ENCODE measurements at regions not wholly inside any gene's neighbourhood (a gene's known extent, or its start where the extent isn't known, plus 50 kb on each side); places are given as distances from the start of the nearest gene placed in this dataset.
A peak's percentile ranks its signal among the peaks of the same experiment; 100 is the strongest.
"Not testable (repeated sequence)": the region's sequence is repeated elsewhere in the genome, so short reads cannot be mapped to it uniquely, and the experiment has no call there.

DNA sequence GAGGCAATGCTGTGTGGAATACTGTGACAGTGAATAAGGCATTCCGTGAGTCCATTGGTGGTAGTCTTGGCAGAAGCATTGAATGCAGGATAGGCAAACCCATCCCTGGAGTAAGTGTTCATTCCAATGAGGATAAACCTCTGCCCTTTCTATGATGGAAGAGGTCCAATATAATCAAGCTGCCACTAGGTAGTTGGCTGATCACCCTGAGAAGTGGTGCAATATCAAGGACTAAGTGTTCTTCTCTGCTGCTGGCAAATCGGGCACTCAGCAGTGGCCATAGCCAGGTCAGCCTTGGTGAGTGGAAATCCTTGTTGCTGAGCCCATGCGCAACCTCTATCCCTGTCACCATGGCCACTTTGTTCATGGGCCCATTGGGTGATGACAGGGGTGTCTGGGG is 70.1 kb downstream of the FBXO4 start:
- no peak for DNase-seq

DNA sequence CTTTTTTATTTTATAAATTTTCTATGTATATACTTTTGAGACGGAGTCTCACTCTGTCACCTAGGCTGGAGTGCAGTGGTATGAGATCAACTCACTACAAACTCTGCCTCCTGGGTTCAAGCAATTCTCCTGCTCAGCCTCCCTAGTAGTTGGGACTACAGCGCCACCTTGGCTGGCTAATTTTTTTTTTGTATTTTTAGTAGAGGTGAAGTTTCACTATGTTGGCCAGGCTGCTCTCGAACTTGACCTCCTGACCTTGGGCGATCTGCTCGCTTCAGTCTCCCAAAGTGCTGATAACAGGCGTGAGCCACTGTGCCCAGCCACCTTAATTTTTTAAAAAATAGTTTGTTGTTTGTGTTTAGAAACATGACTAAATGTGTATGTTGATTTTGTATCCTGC is 76.6 kb downstream of the FBXO4 start:
- no peak for DNase-seq

DNA sequence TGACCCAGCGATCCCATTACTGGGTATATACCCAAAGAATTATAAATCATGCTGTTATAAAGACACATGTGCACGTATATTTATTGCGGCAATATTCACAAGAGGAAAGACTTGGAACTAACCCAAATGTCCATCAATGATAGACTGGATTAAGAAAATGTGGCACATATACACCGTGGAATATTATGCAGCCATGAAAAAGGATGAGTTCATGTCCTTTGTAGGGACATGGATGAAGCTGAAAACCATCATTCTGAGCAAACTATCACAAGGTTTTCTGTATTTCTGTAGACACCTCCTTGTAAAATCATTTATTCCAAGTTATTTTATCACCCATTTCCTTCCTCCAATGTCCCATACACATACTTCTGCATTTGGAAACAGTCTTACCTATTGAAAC is 78.8 kb downstream of the FBXO4 start:
- DNase-seq = not testable (repeated sequence)

DNA sequence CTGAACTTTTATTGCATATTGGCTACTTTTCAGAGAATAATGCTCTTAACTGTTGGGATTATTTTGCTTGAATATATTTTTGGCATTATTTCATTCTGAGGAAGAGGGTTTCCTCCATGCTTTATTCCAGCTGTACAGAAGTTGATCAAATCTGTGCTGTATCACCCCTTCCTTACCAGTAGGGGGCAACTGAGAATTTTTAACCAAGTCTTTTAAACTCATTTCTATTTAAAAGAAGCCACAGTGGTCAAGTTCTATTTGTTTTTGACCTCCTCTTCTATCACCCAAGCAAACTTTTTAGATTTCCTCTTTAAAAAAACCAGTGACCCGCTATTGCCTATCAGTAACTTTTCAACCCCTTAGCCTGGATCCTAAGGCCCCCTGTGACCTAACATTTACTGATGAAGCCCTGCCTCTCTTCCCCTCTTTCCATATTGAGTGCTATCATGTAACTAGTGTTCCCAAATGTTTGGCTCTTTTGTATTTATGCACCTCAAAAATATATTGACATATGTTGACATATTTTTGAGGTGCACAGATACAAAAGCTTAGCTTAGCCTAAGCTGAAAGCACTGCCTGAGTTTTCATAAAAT is 80.6 kb downstream of the FBXO4 start:
- peak; percentile 17 for DNase-seq

DNA sequence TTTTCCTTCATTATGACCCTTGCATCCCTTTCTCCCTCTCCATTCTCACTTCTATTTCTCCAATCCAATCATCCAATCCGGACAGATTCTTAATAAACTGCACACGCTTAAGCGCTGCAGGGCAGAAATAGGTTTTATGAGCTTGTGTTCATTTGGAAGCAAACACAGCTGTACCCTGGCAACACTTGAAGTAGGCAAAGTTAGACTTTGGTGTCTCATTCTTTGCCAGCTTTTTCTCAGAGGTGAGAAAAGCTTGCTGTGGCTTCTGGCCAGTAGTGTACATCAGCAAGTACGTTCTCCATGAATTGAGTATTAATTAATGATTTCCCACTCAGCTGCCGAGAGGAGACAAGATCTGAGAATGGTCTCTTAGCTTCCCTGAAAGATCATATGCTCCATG is 88.5 kb downstream of the FBXO4 start:
- DNase-seq = no peak

DNA sequence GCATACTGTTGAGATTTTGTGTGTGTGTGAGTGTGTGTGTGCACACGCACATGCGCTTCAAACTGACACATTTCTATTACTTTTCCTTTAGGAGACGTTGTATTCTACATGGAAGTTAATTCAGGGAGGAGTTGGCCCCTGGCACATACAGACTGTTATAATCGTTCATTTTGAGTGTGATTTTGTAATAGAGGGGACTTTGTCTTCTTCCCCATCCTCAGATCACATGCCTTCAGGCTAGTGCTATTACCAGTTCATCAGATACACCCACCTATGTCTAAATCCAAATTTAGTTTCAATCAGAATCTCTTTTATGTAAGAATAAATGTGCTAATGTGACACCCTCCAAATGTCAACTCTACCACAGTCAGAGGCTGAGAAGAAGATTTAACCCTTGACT is 90.2 kb downstream of the FBXO4 start:
- DNase-seq = no peak

DNA sequence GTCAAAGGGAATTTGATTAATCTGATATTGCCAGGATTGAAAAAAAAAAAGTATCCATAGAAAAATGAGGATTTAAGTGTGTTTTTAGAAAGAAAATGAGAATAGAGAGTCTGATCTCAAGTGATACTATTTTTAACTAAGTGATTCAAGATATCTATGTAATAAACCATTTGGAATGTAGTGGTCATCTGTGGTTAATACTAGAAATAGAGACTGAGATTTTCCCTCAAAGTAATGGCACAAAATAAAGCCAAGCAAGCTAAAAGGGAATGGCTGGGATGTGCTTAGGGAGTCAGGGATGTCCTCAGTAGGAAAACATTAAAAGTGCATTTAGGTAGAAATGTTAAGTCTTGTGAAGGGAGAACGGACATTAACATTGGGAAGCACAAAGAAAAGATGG is 90.6 kb downstream of the FBXO4 start:
- DNase-seq = no peak

DNA sequence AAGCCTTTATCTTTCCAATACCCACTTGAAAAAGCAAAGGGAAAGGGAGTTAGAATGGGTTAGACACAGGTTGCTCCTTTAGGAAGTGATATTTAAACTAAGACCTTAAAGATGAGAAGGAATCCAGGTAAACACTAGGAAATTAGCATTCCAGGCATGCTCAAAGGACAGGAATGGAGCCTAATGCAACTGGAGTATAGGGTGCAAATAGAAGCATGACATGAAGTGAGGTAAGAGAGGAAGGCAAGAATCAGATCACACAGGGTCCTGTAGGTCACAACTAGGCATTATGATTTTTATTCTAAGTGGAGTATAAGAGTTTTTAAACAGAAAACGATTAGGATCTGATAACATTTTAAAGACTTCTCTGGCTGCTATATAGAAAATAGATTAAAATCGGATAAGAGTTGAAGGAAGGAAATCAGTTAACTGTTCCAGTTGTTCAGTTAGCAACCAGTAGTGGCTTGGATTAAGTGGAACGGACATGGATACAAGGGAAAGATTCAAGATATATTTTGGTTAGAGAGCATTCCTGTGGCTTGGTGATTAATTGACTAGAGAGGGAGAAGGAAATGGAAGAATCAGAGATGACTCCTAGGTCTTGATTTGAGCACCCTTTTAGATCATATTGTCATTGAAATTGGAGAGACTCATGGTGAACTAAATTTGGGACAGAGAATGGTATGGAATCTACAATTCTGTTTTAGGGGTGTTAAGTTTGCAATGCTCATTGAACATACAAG is 95.9 kb downstream of the FBXO4 start:
- no peak for DNase-seq

DNA sequence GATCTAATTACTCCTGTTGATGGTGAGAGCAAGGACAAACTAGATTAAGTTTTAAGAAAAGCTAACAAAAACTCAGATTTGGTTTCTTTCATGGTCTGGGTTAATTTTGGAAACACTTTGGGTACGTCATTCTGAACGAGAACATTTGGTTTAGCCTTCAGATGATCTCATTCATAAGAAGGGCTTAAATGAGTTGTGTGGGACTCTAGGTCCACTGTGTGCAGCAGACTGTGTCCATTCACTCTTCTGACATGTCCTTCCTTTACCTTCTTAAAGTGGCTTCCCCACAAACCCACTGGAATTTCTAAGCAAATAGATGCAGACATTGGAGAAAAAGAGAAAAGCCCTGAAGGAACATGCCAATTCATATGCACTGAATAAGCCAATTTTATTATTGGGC is 96.8 kb downstream of the FBXO4 start:
- no peak for DNase-seq

DNA sequence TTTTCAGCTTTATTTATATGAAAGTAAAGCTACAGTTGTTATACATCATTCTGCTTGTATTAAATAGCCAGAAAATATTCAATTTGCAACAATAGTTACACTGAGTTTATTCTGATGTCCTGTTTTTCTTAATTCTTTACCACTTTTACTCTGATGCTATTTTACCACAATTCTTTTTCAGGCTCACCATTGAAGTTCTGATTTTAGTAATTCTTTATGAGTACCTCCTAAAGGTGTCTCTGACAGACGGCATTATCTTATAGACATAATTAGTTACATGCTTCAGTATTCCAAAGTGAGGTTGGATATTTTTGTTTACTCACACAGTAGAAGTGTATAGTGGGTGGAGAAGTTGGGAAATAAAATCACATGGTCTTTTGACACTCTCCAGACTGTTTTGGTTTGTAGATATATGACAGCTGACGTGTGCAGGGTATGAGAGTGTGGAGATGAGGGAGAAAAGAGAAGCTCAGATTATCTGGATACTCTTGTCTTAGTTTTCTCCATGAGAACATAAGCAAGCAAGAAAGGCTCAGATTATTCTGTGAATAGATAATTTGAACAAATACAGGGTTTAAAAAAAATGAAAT is 97.4 kb downstream of the FBXO4 start:
- no peak for DNase-seq

DNA sequence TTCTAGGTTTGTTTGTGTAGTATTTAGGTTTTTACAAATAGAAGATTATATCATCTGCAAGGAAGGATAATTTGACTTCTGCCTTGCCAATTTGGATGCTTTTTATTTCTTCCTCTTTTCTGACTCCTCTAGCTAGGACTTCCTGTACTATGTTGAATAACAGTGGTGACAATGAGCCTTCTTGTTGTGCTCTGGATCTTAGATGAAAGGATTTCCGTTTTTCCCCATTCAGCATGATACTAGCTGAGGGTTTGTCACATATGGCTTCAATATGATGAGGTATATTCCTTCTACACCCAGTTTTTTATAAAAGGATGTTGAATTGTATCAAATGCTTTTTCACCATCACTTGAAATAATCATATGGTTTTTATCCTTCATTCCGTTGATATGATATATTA is 101.4 kb downstream of the FBXO4 start:
- DNase-seq = no peak

DNA sequence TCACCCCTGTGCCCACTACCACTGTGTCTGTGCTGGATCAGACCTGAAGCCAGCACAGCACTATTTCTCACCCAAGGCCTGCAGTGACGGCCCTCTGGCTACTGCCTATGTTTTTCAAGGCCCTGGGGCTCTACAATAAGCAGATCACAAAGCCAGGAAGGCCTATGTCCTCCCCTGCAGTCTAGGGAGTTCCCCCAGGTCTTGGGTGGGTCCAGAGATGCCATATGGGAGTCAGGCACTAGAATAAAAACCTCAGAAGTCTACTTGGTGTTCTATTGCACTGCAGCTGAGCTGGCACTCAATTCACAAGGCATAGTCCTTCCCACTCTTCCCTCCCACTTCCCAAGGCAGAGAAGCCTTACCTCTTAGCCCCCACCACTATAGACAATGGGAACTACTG is 107.1 kb downstream of the FBXO4 start:
- DNase-seq = no peak

DNA sequence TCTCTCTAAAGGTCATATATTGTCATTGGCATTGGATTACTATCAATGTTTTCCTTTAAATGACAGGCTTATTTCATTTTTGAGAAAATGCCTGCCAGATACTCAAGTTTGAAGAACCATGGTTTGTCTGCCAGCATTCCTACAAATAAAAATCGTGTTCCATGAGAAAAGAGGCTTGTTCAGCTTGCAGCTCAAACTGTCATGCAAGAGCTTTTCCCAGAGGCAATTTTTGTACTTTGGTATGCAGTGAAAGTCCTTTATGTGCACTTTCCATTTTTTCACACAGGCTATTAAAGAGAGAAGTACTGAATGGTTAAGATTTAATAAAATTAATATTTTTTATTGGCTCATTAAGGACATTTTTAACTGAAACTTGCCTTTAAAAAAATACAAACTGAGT is 110.4 kb downstream of the FBXO4 start:
- DNase-seq = no peak

DNA sequence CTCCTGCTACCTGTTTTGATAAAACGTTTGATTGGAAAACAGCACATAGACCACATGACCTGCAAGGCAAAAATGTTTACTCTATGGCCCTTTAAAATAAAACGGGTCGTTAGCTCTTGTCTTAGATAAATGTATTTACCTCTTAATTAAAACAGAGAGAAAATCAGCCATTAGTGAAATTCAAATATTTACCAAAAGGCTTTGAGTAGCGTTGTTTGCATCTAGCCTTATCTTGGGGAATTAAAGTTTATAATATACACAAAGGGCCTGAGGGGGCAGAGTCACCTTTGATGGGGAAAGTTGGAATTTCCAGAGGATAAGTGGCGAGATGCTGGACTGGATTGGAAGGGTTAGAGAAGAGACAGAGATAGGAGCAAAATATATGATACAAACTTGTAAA is 111.3 kb downstream of the FBXO4 start:
- DNase-seq = no peak

DNA sequence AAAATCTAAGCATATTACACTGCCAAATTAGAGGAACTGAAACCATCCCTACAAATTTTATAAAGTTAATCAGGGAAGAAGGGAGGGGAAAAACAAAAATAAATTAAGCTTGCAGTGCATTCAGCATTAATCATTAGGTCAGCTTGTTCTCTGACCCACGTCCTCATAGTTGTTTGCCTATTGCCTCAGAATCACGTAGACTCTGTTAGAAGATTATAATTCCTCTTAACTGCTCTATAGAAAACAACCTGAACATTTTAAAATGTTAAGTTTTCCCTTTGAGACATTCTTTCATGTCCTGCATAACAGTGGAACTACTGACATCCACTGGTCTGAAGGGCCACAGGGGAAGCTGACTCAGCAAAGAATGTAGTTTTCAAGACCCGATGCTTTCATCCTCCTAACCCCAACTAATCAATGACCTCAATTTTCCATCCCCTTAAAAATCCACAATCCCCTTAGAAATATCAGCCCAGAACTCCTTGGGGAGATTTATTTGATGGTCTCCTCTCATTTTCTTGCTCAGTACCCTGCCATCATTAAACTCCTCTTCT is 112.4 kb downstream of the FBXO4 start:
- no peak for DNase-seq

DNA sequence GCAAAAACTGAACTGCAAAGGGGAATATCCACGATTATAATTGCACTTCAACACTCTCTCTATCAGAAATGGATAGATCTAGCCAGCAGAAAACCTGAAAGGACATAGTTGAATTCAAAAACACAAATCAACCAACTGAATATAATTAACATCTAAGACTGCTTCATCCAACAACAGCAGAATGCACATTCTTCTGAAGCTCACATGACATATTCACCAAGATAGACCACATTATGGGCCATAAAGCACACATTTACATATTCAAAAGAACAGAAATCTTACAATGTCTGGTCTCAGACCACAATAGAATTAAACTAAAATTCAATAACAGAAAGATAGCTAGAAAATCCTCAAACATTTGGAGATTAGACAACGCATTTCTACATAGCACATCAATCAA is 118.3 kb downstream of the FBXO4 start:
- no peak for DNase-seq

DNA sequence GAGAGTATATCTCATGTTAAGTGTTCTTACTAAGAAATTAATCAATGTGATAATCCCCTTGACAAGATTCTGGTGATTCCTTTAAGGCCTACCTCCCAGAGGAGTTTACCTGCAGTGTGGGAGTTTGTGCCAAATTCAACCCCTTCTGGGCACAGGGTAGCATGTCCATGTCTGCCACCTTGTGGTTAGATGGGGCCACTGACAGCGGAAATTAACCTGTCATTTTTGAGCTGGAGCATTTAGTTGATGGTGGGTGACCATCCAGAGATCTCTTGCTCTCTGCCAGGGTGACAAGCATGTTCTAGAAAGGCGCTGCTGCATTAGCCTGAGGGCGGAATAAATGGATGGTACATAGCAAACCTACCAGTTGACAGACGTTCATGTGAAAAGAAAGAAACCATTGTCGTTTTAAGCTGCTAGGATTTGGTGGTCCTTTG is 132.2 kb downstream of the FBXO4 start:
- DNase-seq = peak; percentile 54

DNA sequence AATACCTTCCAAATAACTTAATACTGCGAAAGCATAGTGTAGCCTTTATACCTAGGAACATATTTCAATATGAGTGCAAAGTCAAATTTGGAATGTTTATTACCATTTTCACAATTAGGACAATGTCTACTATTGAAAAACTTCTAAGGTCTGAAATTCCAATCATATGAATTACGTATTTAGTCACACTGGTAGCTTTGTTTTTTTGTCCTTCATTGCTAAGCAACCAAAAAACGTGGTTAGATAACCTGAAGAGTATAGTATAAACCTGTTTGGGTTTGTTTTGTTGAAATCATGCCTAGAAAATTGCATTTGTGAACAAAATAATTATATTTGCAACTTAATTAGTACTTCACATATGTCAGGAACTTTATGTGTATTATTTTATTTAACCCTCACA is 134.2 kb downstream of the FBXO4 start:
- no peak for DNase-seq

DNA sequence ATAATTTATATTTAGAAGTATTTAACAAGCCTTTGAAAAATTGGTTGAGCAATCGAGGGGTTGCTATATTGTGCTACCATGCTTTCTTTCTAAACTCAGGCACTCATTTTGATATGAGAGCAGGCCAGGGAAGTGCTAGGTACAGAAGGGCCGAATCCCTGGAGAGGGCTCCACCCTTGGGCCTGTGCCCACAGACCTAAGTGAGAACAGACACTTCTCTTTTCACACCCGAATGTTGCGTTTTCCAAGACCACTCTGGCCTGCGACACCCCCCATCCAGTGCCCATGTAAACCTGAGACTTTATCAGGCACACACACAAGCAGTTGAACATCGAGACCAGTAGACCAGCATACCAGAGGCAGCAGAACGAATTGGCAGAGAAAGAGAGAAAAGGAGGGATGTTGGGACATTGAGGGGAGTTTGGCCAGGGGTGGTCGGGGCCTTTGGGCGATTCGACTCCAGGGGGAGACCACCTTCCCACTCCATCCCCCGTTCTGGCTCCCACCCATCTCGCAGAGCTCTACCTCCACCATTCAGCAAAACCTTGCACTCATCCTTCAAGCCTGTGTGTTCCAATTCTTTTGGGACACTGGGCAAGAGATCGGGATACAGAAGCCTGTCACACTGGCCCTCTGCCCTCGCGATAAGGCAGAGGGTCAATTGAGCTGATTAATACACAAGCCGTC is 134.8 kb downstream of the FBXO4 start:
- DNase-seq = no peak

DNA sequence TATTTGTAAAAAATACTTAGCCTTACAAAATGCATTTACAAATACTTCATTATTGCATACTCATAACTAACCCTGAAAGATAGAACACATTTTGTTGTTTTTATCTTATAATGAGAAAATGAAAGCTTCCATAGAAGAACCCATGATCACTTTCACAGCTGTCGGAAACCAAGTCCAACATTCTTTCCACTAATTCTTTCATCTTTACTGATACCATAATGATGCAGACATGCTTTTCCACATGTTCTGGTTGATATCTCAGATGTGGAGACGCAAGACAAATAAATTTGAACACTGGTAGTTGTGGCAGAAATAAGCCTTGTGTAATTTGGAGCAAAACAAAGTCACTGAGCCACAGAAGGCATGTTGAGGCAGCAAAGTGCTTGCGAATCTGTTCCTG is 136.0 kb downstream of the FBXO4 start:
- no peak for DNase-seq

DNA sequence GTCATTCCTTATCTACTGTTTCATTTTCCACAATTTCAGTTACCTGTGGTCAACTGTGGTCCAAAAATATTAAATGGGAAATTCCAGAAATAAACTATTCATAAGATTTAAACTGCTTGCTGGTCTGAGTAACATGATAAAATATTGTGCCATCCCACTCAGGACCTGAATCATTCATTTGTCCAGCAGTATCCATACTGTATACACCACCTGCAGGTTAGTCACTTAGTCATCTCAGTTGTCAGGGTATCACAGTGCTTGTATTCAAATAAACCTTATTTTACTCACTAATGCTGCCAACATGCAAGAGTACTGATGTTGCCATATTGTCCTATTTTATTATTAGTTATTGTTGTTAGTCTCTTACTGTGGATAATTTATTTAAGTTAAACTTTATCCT is 139.7 kb downstream of the FBXO4 start:
- DNase-seq = no peak

DNA sequence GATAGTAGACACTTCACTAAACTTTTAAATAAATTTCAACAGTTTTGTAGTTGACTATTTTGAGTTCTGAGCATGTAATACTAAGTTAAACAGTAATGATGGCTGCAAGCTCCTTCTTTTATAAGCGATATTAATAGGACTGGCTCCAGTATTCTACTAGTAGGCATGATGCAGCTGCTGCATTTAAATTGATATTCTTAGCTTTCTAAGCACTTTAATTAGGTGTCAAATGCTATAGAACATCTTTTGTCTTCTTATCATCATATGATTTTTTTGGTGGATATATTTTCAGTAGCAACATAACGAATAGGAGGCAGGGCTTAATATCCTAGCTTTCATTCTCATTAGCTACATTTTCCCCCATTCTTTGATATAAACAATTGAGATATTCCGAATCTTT is 141.1 kb downstream of the FBXO4 start:
- DNase-seq = no peak

DNA sequence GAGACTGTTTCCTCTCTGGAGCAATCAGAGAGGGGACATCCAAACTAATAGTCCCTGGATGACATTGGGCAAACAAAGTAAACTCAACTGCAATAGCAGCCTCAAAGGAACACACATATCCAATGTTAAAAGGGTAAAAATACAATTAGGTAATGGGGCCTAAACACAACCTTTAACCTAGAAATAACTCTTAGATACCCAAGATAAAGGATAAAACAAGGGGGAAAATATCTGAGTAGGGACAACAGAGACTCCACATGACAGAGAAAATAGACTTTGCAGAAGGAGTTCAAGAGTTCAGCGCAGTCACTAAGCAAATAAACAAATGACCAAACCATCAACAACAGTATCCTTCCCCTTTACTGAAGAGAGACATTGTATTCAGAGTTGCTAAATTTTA is 149.3 kb downstream of the FBXO4 start:
- DNase-seq = no peak

DNA sequence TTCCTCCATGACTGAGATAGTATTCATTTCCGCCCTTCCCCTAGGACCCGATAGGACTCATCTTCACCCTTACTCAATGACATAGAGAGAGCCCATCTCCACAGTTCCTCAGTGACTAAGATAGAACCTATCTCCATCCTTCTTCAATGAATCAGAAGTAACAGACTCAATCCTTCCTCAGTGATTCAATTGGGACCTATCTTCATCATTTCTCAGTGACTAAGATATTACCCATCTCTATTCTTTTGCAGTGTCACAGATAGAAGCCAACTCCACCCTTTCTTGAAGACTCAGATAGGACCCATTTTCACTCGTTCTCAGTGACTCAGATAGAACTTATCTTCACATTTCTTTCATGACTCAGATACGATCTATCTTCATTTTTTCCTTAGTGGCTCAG is 164.6 kb downstream of the FBXO4 start:
- peak; percentile 13 for DNase-seq
